HEK293T (cell line): ENCODE measurements at regions not wholly inside any gene's neighbourhood (a gene's known extent, or its start where the extent isn't known, plus 50 kb on each side); places are given as distances from the start of the nearest gene placed in this dataset.

Experiments
- CTCF ChIA-PET: fragments of 350-600 bp; formaldehyde crosslinking; extraction: SDS; loops from one replicate; lab custom pipeline; 2021; ENCODE audit warnings: antibody characterized with exemption, inconsistent platforms; lab: Yijun Ruan, JAX
- POLR2A ChIA-PET: fragments of 350-600 bp; formaldehyde crosslinking; extraction: SDS; loops from one replicate; lab custom pipeline; 2020; ENCODE audit warnings: antibody characterized with exemption, inconsistent platforms; lab: Yijun Ruan, JAX
- DNase-seq: peaks from one replicate; pipeline ENCODE4 v3.0.0; 2012; ENCODE audit warnings: mixed read lengths; ENCODE audit errors: extremely low spot score
- BHLHE40 ChIP-seq: fragments of 450-650 bp; IDR thresholded peaks from 2 replicates; pipeline ENCODE4 v1.6.1; 2016; ENCODE audit warnings: mild to moderate bottlenecking, moderate library complexity, borderline replicate concordance
- CTBP1 ChIP-seq: fragments of 450-650 bp; IDR thresholded peaks from 2 replicates; pipeline ENCODE4 v1.6.1; 2016; ENCODE audit warnings: borderline replicate concordance
- ELF4 ChIP-seq: fragments of 450-650 bp; IDR thresholded peaks from 2 replicates; pipeline ENCODE4 v1.6.1; 2017; ENCODE audit warnings: antibody characterized with exemption
- FOXA1 ChIP-seq: fragments of 450-650 bp; IDR thresholded peaks from 2 replicates; pipeline ENCODE4 v1.6.1; 2016; ENCODE audit warnings: mild to moderate bottlenecking
- FOXK2 ChIP-seq: fragments of 450-650 bp; IDR thresholded peaks from 2 replicates; pipeline ENCODE4 v1.6.1; 2016; ENCODE audit warnings: mild to moderate bottlenecking
- FOXM1 ChIP-seq: fragments of 450-650 bp; IDR thresholded peaks from 2 replicates; pipeline ENCODE4 v1.6.1; 2017; ENCODE audit warnings: mild to moderate bottlenecking, borderline replicate concordance
- HDGF ChIP-seq: fragments of 450-650 bp; IDR thresholded peaks from 2 replicates; pipeline ENCODE4 v1.6.1; 2017; ENCODE audit warnings: antibody characterized with exemption, borderline replicate concordance
- L3MBTL2 ChIP-seq: fragments of 450-650 bp; conservative IDR thresholded peaks from 2 replicates; pipeline ENCODE4 v1.6.1; 2016; ENCODE audit warnings: mild to moderate bottlenecking
- LEF1 ChIP-seq: fragments of 450-650 bp; IDR thresholded peaks from 2 replicates; pipeline ENCODE4 v1.6.1; 2017; ENCODE audit warnings: mild to moderate bottlenecking, borderline replicate concordance
- NFRKB ChIP-seq: fragments of 450-650 bp; IDR thresholded peaks from 2 replicates; pipeline ENCODE4 v1.6.1; 2016; ENCODE audit warnings: mild to moderate bottlenecking, moderate library complexity
- PKNOX1 ChIP-seq: fragments of 450-650 bp; IDR thresholded peaks from 2 replicates; pipeline ENCODE4 v1.6.1; 2016
- SP1 ChIP-seq: fragments of 450-650 bp; IDR thresholded peaks from 2 replicates; pipeline ENCODE4 v1.6.1; 2017
- SUZ12 ChIP-seq: fragments of 450-650 bp; IDR thresholded peaks from 2 replicates; pipeline ENCODE4 v1.6.1; 2016; ENCODE audit warnings: mild to moderate bottlenecking
- TARDBP ChIP-seq: fragments of 450-650 bp; IDR thresholded peaks from 2 replicates; pipeline ENCODE4 v1.6.1; 2016
- ZNF384 ChIP-seq: fragments of 450-650 bp; IDR thresholded peaks from 2 replicates; pipeline ENCODE4 v1.6.1; 2016

GRCh38 chr2:154599189-154599588, 99.3 kb upstream of the KCNJ3 start:
- no peak for DNase-seq
- ChIA-PET POLR2A (no interaction called here), CTCF (no interaction called here)
- no peak for TF ChIP-seq CTBP1
- no peak for TF ChIP-seq ZNF384
- TF ChIP-seq NFRKB = no peak
- no peak for TF ChIP-seq ELF4
- no peak for TF ChIP-seq HDGF
- TF ChIP-seq PKNOX1 = no peak
- no peak for TF ChIP-seq L3MBTL2
- TF ChIP-seq TARDBP = no peak
- TF ChIP-seq FOXA1 = no peak
- TF ChIP-seq BHLHE40 = no peak
- TF ChIP-seq SUZ12 = no peak
- no peak for TF ChIP-seq LEF1
- TF ChIP-seq FOXM1 = no peak
- TF ChIP-seq SP1 = no peak

- POLR2A ChIA-PET = no interaction called here
- CTCF ChIA-PET = interaction anchor here (0.5 kb wide), 1 partner anchor 146 kb away, joined by 4 read pairs; no protein-coding TSS in a partner anchor
- no peak for DNase-seq
- TF ChIP-seq SUZ12 (no peak), NFRKB (no peak), SP1 (no peak), BHLHE40 (no peak), FOXK2 (no peak), FOXA1 (no peak), PKNOX1 (no peak), ELF4 (no peak)
Measured at GRCh38 chr2:154600927-154601494, 97.5 kb upstream of the KCNJ3 start.

- POLR2A ChIA-PET = no interaction called here
- TF ChIP-seq L3MBTL2 = no peak
- no peak for DNase-seq
- CTCF ChIA-PET = no interaction called here
Measured at GRCh38 chr2:154603682-154604081, 94.8 kb upstream of the KCNJ3 start.

GRCh38 chr2:154608438-154608837, 90.1 kb upstream of the KCNJ3 start:
- no peak for DNase-seq
- CTCF ChIA-PET = no interaction called here
- TF ChIP-seq FOXM1 (no peak), TARDBP (no peak), NFRKB (no peak), CTBP1 (no peak), HDGF (no peak), BHLHE40 (no peak), ZNF384 (no peak), FOXK2 (no peak), PKNOX1 (no peak), LEF1 (no peak), ELF4 (no peak), FOXA1 (no peak), SP1 (no peak), SUZ12 (no peak)
- POLR2A ChIA-PET = no interaction called here

GRCh38 chr2:154614906-154615305, 83.6 kb upstream of the KCNJ3 start:
- DNase-seq = no peak
- no peak for TF ChIP-seq FOXM1
- CTCF ChIA-PET = no interaction called here
- POLR2A ChIA-PET = no interaction called here

GRCh38 chr2:154616659-154617058, 81.8 kb upstream of the KCNJ3 start:
- ChIA-PET POLR2A (no interaction called here), CTCF (no interaction called here)
- no peak for TF ChIP-seq TARDBP
- TF ChIP-seq PKNOX1 = no peak
- TF ChIP-seq HDGF = no peak
- no peak for TF ChIP-seq ZNF384
- no peak for TF ChIP-seq FOXA1
- TF ChIP-seq ELF4 = no peak
- no peak for TF ChIP-seq SP1
- no peak for TF ChIP-seq NFRKB
- TF ChIP-seq FOXM1 = no peak
- no peak for TF ChIP-seq L3MBTL2
- TF ChIP-seq CTBP1 = no peak
- DNase-seq = no peak
